Activated T-cell treated with anti-CD3 and anti-CD28 coated beads, Interleukin-2, amount 50 U/mL, for 4 hours (primary cell): ENCODE measurements at regions not wholly inside any gene's neighbourhood (a gene's known extent, or its start where the extent isn't known, plus 50 kb on each side); places are given as distances from the start of the nearest gene placed in this dataset.
A peak's percentile ranks its signal among the peaks of the same experiment; 100 is the strongest.

Experiments used
- ATAC-seq, 2 donors: fragments of 200-7000 bp; cut with Tn5 transposase; one replicate each; pipeline ENCODE4 v1.10.0; 2021
- DNase-seq: peaks from one replicate; pipeline ENCODE4 v3.0.0-alpha.2; 2020
- H3K27me3 Mint-ChIP-seq: one replicate; pipeline ENCODE4 v1.8.0; 2021; ENCODE audit warnings: low read depth, mixed read lengths
- H3K36me3 Mint-ChIP-seq: one replicate; pipeline ENCODE4 v1.8.0; 2022; ENCODE audit warnings: mixed read lengths; ENCODE audit not compliant: insufficient read depth
- H3K4me1 Mint-ChIP-seq: one replicate; pipeline ENCODE4 v1.8.0; 2021; ENCODE audit warnings: low read depth, mixed read lengths
- H3K4me3 Mint-ChIP-seq: one replicate; pipeline ENCODE4 v1.8.0; 2021; ENCODE audit warnings: mild to moderate bottlenecking, moderate library complexity, mixed read lengths
- H3K9me3 Mint-ChIP-seq: one replicate; pipeline ENCODE4 v1.8.0; 2021; ENCODE audit warnings: mixed read lengths

GRCh38 chr2:7956126-7956689 lies 725.6 kb upstream of the ID2 start:
- ATAC-seq, result no peak
- H3K4me3 Mint-ChIP-seq, result no peak overlapping the region
- no peaks in the 10 kb centered on the region for H3K36me3 Mint-ChIP-seq

GRCh38 chr2:7961550-7961949 lies 720.3 kb upstream of the ID2 start:
- Mint-ChIP-seq H3K4me1 (no peaks in the 10 kb centered on the region), H3K27me3 (peaks cover 3% of the 10 kb centered on the region), H3K4me3 (no peak overlapping the region), H3K36me3 (no peaks in the 10 kb centered on the region), H3K9me3 (no peaks in the 10 kb centered on the region)
- ATAC-seq, result no peak
- no peak for DNase-seq

More at GRCh38 chr2:7956126-7956689, 725.6 kb upstream of the ID2 start:
- no peaks in the 10 kb centered on the region for H3K4me1 Mint-ChIP-seq
- no peaks in the 10 kb centered on the region for H3K27me3 Mint-ChIP-seq
- H3K9me3 Mint-ChIP-seq, result no peaks in the 10 kb centered on the region
- no peak for DNase-seq

GRCh38 chr2:7962161-7962560 lies 719.7 kb upstream of the ID2 start:
- no peak overlapping the region for H3K4me3 Mint-ChIP-seq
- no peaks in the 10 kb centered on the region for H3K4me1 Mint-ChIP-seq
- no peak for DNase-seq
- no peaks in the 10 kb centered on the region for H3K9me3 Mint-ChIP-seq
- no peaks in the 10 kb centered on the region for H3K36me3 Mint-ChIP-seq
- ATAC-seq, result no peak
- peaks cover 3% of the 10 kb centered on the region for H3K27me3 Mint-ChIP-seq

GRCh38 chr2:7963787-7964186 lies 718.1 kb upstream of the ID2 start:
- no peaks in the 10 kb centered on the region for H3K9me3 Mint-ChIP-seq
- no peaks in the 10 kb centered on the region for H3K4me1 Mint-ChIP-seq
- ATAC-seq (no peak), DNase-seq (no peak)
- H3K4me3 Mint-ChIP-seq, result no peak overlapping the region
- no peaks in the 10 kb centered on the region for H3K36me3 Mint-ChIP-seq
- peaks cover 3% of the 10 kb centered on the region for H3K27me3 Mint-ChIP-seq

GRCh38 chr2:7966032-7966431 lies 715.8 kb upstream of the ID2 start:
- ATAC-seq, result no peak
- Mint-ChIP-seq H3K27me3 (peaks cover 3% of the 10 kb centered on the region), H3K36me3 (no peaks in the 10 kb centered on the region), H3K4me3 (no peak overlapping the region), H3K9me3 (no peaks in the 10 kb centered on the region), H3K4me1 (no peaks in the 10 kb centered on the region)
- DNase-seq, result no peak

GRCh38 chr2:7967707-7968405 lies 714.0 kb upstream of the ID2 start:
- H3K36me3 Mint-ChIP-seq, result no peaks in the 10 kb centered on the region
- no peak for DNase-seq
- H3K4me3 Mint-ChIP-seq, result no peak overlapping the region
- ATAC-seq, result no peak
- no peaks in the 10 kb centered on the region for H3K4me1 Mint-ChIP-seq
- H3K27me3 Mint-ChIP-seq, result peaks cover 3% of the 10 kb centered on the region
- no peaks in the 10 kb centered on the region for H3K9me3 Mint-ChIP-seq

GRCh38 chr2:7969756-7970515 lies 711.9 kb upstream of the ID2 start:
- ATAC-seq (no peak), DNase-seq (no peak)
- peaks cover 3% of the 10 kb centered on the region for H3K27me3 Mint-ChIP-seq
- no peaks in the 10 kb centered on the region for H3K4me1 Mint-ChIP-seq
- no peaks in the 10 kb centered on the region for H3K9me3 Mint-ChIP-seq
- no peaks in the 10 kb centered on the region for H3K36me3 Mint-ChIP-seq
- no peak overlapping the region for H3K4me3 Mint-ChIP-seq

- DNase-seq (no peak), ATAC-seq (no peak)
- no peak overlapping the region for H3K4me3 Mint-ChIP-seq
- no peaks in the 10 kb centered on the region for H3K4me1 Mint-ChIP-seq
- H3K36me3 Mint-ChIP-seq, result no peaks in the 10 kb centered on the region
- H3K27me3 Mint-ChIP-seq, result no peaks in the 10 kb centered on the region
- no peaks in the 10 kb centered on the region for H3K9me3 Mint-ChIP-seq
Measured at GRCh38 chr2:7971248-7971647, 710.6 kb upstream of the ID2 start.

GRCh38 chr2:7971841-7972240 lies 710.0 kb upstream of the ID2 start:
- Mint-ChIP-seq H3K36me3 (no peaks in the 10 kb centered on the region), H3K9me3 (no peaks in the 10 kb centered on the region), H3K4me1 (no peaks in the 10 kb centered on the region), H3K4me3 (no peak overlapping the region), H3K27me3 (no peaks in the 10 kb centered on the region)
- ATAC-seq (no peak), DNase-seq (no peak)

GRCh38 chr2:7972670-7973069 lies 709.2 kb upstream of the ID2 start:
- ATAC-seq, result no peak
- Mint-ChIP-seq H3K4me3 (no peak overlapping the region), H3K27me3 (no peaks in the 10 kb centered on the region), H3K36me3 (no peaks in the 10 kb centered on the region), H3K9me3 (no peaks in the 10 kb centered on the region), H3K4me1 (peaks cover 2% of the 10 kb centered on the region)
- no peak for DNase-seq

GRCh38 chr2:7973801-7974480 lies 707.9 kb upstream of the ID2 start:
- Mint-ChIP-seq H3K4me1 (peaks cover 11% of the 10 kb centered on the region), H3K27me3 (no peaks in the 10 kb centered on the region)
- DNase-seq, result no peak

GRCh38 chr2:7974936-7975335 lies 706.9 kb upstream of the ID2 start:
- Mint-ChIP-seq H3K4me3 (no peak overlapping the region), H3K9me3 (no peaks in the 10 kb centered on the region), H3K4me1 (peaks cover 11% of the 10 kb centered on the region), H3K36me3 (no peaks in the 10 kb centered on the region), H3K27me3 (no peaks in the 10 kb centered on the region)
- ATAC-seq (no peak), DNase-seq (no peak)

More at GRCh38 chr2:7973801-7974480, 707.9 kb upstream of the ID2 start:
- H3K36me3 Mint-ChIP-seq, result no peaks in the 10 kb centered on the region
- H3K4me3 Mint-ChIP-seq, result no peak overlapping the region
- no peaks in the 10 kb centered on the region for H3K9me3 Mint-ChIP-seq
- no peak for ATAC-seq

GRCh38 chr2:7976206-7976605 lies 705.6 kb upstream of the ID2 start:
- Mint-ChIP-seq H3K4me3 (no peak overlapping the region), H3K4me1 (peaks cover 11% of the 10 kb centered on the region), H3K36me3 (no peaks in the 10 kb centered on the region), H3K9me3 (no peaks in the 10 kb centered on the region), H3K27me3 (no peaks in the 10 kb centered on the region)
- DNase-seq (no peak), ATAC-seq (no peak)

GRCh38 chr2:7977981-7978380 lies 703.9 kb upstream of the ID2 start:
- no peaks in the 10 kb centered on the region for H3K36me3 Mint-ChIP-seq
- no peaks in the 10 kb centered on the region for H3K27me3 Mint-ChIP-seq
- H3K4me3 Mint-ChIP-seq, result peak overlapping the region; percentile 15
- H3K9me3 Mint-ChIP-seq, result no peaks in the 10 kb centered on the region
- ATAC-seq, result no peak
- peaks cover 11% of the 10 kb centered on the region for H3K4me1 Mint-ChIP-seq
- DNase-seq, result no peak
